HEK293 (cell line): ENCODE measurements at regions not wholly inside any gene's neighbourhood (a gene's known extent, or its start where the extent isn't known, plus 50 kb on each side); places are given as distances from the start of the nearest gene placed in this dataset.

ENCODE experiments used
- CTCF ChIA-PET: fragments of 350-600 bp; formaldehyde crosslinking; extraction: SDS; loops from one replicate; lab custom pipeline; 2021; ENCODE audit warnings: antibody characterized with exemption; lab: Yijun Ruan, JAX
- POLR2A ChIA-PET: fragments of 300-600 bp; formaldehyde crosslinking; extraction: SDS; loops from one replicate; lab custom pipeline; 2020; ENCODE audit warnings: antibody characterized with exemption, inconsistent platforms; lab: Yijun Ruan, JAX
- H3K27ac ChIP-seq: fragments of 200-500 bp; sonication (Bioruptor generic); 2 replicates; pipeline ENCODE4 v1.5.1; 2014; ENCODE audit warnings: low read depth, low read length, control low read depth, inconsistent platforms; ENCODE audit errors: extremely low read depth
- H3K36me3 ChIP-seq, 2 experiments: fragments of 200-500 bp in 1 of 2; sonication (Bioruptor generic) in 1 of 2; 1 replicate in 1 of 2; 2 replicates in 1 of 2; pipeline ENCODE4 v1.5.1; 2014 to 2017; ENCODE audit warnings: inconsistent platforms in 2 of 2, low read length in 2 of 2; ENCODE audit not compliant: control insufficient read depth in 2 of 2, insufficient read depth in 1 of 2
- H3K4me1 ChIP-seq: fragments of 200-500 bp; sonication (Bioruptor generic); 2 replicates; pipeline ENCODE4 v1.5.1; 2014; ENCODE audit warnings: mild to moderate bottlenecking, low read length, inconsistent platforms; ENCODE audit not compliant: control insufficient read depth, insufficient read depth
- H3K4me3 ChIP-seq: 2 replicates; pipeline ENCODE4 v1.5.1; 2011; ENCODE audit warnings: low read depth, mild to moderate bottlenecking, control low read depth, low read length, moderate library complexity
- H3K9me3 ChIP-seq: fragments of 200-500 bp; sonication (Bioruptor generic); 2 replicates; pipeline ENCODE4 v1.5.1; 2014; ENCODE audit warnings: low read depth, low read length, inconsistent platforms; ENCODE audit not compliant: control insufficient read depth, insufficient read depth
- BCL11B ChIP-seq: fragments of 450-650 bp; formaldehyde crosslinking; IDR thresholded peaks from 2 replicates; pipeline ENCODE4 v1.5.1; 2016; ENCODE audit warnings: low read depth, missing biosample characterization, missing genetic modification characterization
- FEZF1 ChIP-seq: fragments of 450-650 bp; formaldehyde crosslinking; IDR thresholded peaks from 2 replicates; pipeline ENCODE4 v1.5.1; 2016; ENCODE audit warnings: missing biosample characterization, missing genetic modification characterization
- HOXA7 ChIP-seq: sonication (generic); formaldehyde crosslinking; IDR thresholded peaks from 2 replicates; pipeline ENCODE4 v1.8.1; 2022; ENCODE audit warnings: missing genetic modification reagents, borderline replicate concordance
- MZF1 ChIP-seq: fragments of 450-650 bp; formaldehyde crosslinking; IDR thresholded peaks from 2 replicates; pipeline ENCODE4 v1.5.1; 2017; ENCODE audit warnings: missing biosample characterization, missing genetic modification characterization, borderline replicate concordance
- PRDM4 ChIP-seq: fragments of 450-650 bp; formaldehyde crosslinking; IDR thresholded peaks from 2 replicates; pipeline ENCODE4 v1.5.1; 2017; ENCODE audit warnings: missing biosample characterization, missing genetic modification characterization
- SETDB1 ChIP-seq: IDR thresholded peaks from one replicate; pipeline ENCODE4 v1.6.1; 2017; ENCODE audit warnings: mild to moderate bottlenecking, low read length, moderate library complexity, mixed read lengths; ENCODE audit not compliant: insufficient read length
- SP7 ChIP-seq: fragments of 450-650 bp; formaldehyde crosslinking; IDR thresholded peaks from 2 replicates; pipeline ENCODE4 v1.5.1; 2016; ENCODE audit warnings: missing biosample characterization, missing genetic modification characterization
- TRIM28 ChIP-seq: IDR thresholded peaks from 2 replicates; pipeline ENCODE4 v1.6.1; 2011; ENCODE audit warnings: low read length, control low read depth, borderline replicate concordance
- WT1 ChIP-seq: fragments of 450-650 bp; formaldehyde crosslinking; IDR thresholded peaks from 2 replicates; pipeline ENCODE4 v1.5.1; 2016; ENCODE audit warnings: missing biosample characterization, missing genetic modification characterization
- ZBTB21 ChIP-seq: fragments of 450-650 bp; formaldehyde crosslinking; IDR thresholded peaks from 2 replicates; pipeline ENCODE4 v1.5.1; 2017; ENCODE audit warnings: missing biosample characterization, missing genetic modification characterization
- ZBTB7A ChIP-seq: fragments of 450-650 bp; formaldehyde crosslinking; IDR thresholded peaks from 2 replicates; pipeline ENCODE4 v1.5.1; 2016; ENCODE audit warnings: low read depth, missing biosample characterization, missing genetic modification characterization
- ZNF302 ChIP-seq: fragments of 450-650 bp; formaldehyde crosslinking; IDR thresholded peaks from 2 replicates; pipeline ENCODE4 v1.5.1; 2016; ENCODE audit warnings: missing biosample characterization, missing genetic modification characterization, low read depth
- ZNF433 ChIP-seq: fragments of 450-650 bp; formaldehyde crosslinking; IDR thresholded peaks from 2 replicates; pipeline ENCODE4 v1.5.1; 2016; ENCODE audit warnings: missing biosample characterization, missing genetic modification characterization, low read depth
- ZNF48 ChIP-seq: fragments of 450-650 bp; formaldehyde crosslinking; IDR thresholded peaks from 2 replicates; pipeline ENCODE4 v1.5.1; 2016; ENCODE audit warnings: missing biosample characterization, missing genetic modification characterization
- ZNF513 ChIP-seq: fragments of 450-650 bp; IDR thresholded peaks from 2 replicates; pipeline ENCODE4 v1.5.1; 2018; ENCODE audit warnings: missing biosample characterization, missing genetic modification characterization
- ZNF529 ChIP-seq: fragments of 450-650 bp; formaldehyde crosslinking; IDR thresholded peaks from 2 replicates; pipeline ENCODE4 v1.5.1; 2017; ENCODE audit warnings: missing genetic modification characterization, missing biosample characterization; ENCODE audit not compliant: insufficient replicate concordance
- ZNF571 ChIP-seq: fragments of 450-650 bp; formaldehyde crosslinking; IDR thresholded peaks from 2 replicates; pipeline ENCODE4 v1.5.0; 2017; ENCODE audit warnings: missing biosample characterization, missing genetic modification characterization
- ZNF585B ChIP-seq: fragments of 450-650 bp; formaldehyde crosslinking; IDR thresholded peaks from 2 replicates; pipeline ENCODE4 v1.5.1; 2016; ENCODE audit warnings: missing biosample characterization, missing genetic modification characterization
- ZNF624 ChIP-seq: fragments of 450-650 bp; formaldehyde crosslinking; IDR thresholded peaks from 2 replicates; pipeline ENCODE4 v1.5.1; 2017; ENCODE audit warnings: missing biosample characterization, missing genetic modification characterization
- ZNF654 ChIP-seq: fragments of 450-650 bp; formaldehyde crosslinking; IDR thresholded peaks from 2 replicates; pipeline ENCODE4 v1.5.1; 2016; ENCODE audit warnings: low read depth, missing biosample characterization, missing genetic modification characterization
- ZSCAN23 ChIP-seq: fragments of 450-650 bp; formaldehyde crosslinking; IDR thresholded peaks from 2 replicates; pipeline ENCODE4 v1.5.1; 2016; ENCODE audit warnings: missing biosample characterization, missing genetic modification characterization
- ZSCAN30 ChIP-seq: fragments of 450-650 bp; IDR thresholded peaks from 2 replicates; pipeline ENCODE4 v1.5.1; 2018; ENCODE audit warnings: missing biosample characterization, mild to moderate bottlenecking, missing genetic modification characterization, moderate library complexity
- TF ChIP-seq, protein P1 (sequence below): fragments of 450-650 bp; formaldehyde crosslinking; IDR thresholded peaks from 2 replicates; pipeline ENCODE4 v1.5.1; 2016; ENCODE audit warnings: missing biosample characterization, missing genetic modification characterization
- TF ChIP-seq, protein P2 (sequence below): fragments of 450-650 bp; IDR thresholded peaks from 2 replicates; pipeline ENCODE4 v1.5.1; 2018; ENCODE audit warnings: missing biosample characterization, mild to moderate bottlenecking, missing genetic modification characterization
- TF ChIP-seq, protein P3 (sequence below): fragments of 450-650 bp; formaldehyde crosslinking; IDR thresholded peaks from 2 replicates; pipeline ENCODE4 v1.5.1; 2017; ENCODE audit warnings: missing biosample characterization, missing genetic modification characterization

- Histone ChIP-seq H3K4me3 (no peak overlapping the region), H3K9me3 (no peaks in the 10 kb centered on the region; the same call in 1 of the 2 replicates), H3K4me1 (no peaks in the 10 kb centered on the region), H3K27ac (no peak overlapping the region)
- POLR2A ChIA-PET, result no interaction called here
- TF ChIP-seq TRIM28 (peak; percentile 75; the same call in 1 of the 2 replicates), HOXA7 (CRISPR knock-in tag) (no peak), SETDB1 (peak; percentile 53), ZNF585B (tag by site-specific recombination) (peak; percentile 98)
- TF ChIP-seq, all 188 proteins: peak for 3
- CTCF ChIA-PET, result no interaction called here
- H3K36me3 ChIP-seq, result no peaks in the 10 kb centered on the region
These were observed 51.3 kb upstream of the CYP1B1 start for GRCh38 chr2:38127277-38127676.

DNA sequence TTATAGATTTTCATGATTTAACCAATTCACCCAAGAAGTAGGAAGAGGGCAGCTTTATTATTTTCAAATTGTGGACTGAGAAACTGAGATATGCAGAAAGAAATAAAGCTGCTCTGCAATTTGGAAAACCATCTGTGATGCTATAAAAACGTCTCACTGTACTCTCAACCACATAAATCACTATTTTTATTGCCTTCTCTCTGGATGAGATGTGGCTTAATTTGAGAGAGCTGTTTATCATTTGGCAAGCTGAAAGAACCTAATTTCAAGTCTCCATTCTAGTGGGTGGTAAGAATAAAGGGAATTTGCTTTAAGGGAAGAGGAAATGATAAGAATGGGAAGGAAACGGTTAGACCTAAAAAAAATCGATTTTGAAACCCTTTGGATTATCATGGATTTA lies 49.9 kb upstream of the CYP1B1 start:
- Histone ChIP-seq H3K27ac (no peak overlapping the region), H3K4me3 (no peak overlapping the region), H3K9me3 (no peaks in the 10 kb centered on the region; the same call in 1 of the 2 replicates), H3K36me3 (no peaks in the 10 kb centered on the region), H3K4me1 (no peaks in the 10 kb centered on the region)
- POLR2A ChIA-PET, result no interaction called here
- CTCF ChIA-PET, result interaction anchor here (0.6 kb wide), 1 partner anchor 28 kb away, joined by 3 read pairs; no protein-coding TSS in a partner anchor
- TF ChIP-seq ZSCAN30 (tag by site-specific recombination), result peak; percentile 42; the same call in 1 of the 2 replicates
- 0 out of 2 replicates have a peak, but pooled peaks have one; percentile 25 for TF ChIP-seq SP7
- TF ChIP-seq ZNF654 (tag by site-specific recombination), result no peak
- no peak for TF ChIP-seq ZNF571 (tag by site-specific recombination)
- TF ChIP-seq ZNF433 (tag by site-specific recombination), result no peak
- 0 out of 2 replicates have a peak, but pooled peaks have one; percentile 22 for TF ChIP-seq PRDM4
- TF ChIP-seq, protein P1, sequence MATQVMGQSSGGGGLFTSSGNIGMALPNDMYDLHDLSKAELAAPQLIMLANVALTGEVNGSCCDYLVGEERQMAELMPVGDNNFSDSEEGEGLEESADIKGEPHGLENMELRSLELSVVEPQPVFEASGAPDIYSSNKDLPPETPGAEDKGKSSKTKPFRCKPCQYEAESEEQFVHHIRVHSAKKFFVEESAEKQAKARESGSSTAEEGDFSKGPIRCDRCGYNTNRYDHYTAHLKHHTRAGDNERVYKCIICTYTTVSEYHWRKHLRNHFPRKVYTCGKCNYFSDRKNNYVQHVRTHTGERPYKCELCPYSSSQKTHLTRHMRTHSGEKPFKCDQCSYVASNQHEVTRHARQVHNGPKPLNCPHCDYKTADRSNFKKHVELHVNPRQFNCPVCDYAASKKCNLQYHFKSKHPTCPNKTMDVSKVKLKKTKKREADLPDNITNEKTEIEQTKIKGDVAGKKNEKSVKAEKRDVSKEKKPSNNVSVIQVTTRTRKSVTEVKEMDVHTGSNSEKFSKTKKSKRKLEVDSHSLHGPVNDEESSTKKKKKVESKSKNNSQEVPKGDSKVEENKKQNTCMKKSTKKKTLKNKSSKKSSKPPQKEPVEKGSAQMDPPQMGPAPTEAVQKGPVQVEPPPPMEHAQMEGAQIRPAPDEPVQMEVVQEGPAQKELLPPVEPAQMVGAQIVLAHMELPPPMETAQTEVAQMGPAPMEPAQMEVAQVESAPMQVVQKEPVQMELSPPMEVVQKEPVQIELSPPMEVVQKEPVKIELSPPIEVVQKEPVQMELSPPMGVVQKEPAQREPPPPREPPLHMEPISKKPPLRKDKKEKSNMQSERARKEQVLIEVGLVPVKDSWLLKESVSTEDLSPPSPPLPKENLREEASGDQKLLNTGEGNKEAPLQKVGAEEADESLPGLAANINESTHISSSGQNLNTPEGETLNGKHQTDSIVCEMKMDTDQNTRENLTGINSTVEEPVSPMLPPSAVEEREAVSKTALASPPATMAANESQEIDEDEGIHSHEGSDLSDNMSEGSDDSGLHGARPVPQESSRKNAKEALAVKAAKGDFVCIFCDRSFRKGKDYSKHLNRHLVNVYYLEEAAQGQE (tag by site-specific recombination), result no peak
- no peak for TF ChIP-seq MZF1 (tag by site-specific recombination)
- TF ChIP-seq FEZF1, result peak; percentile 58
- TF ChIP-seq ZNF624 (tag by site-specific recombination), result no peak
- no peak for TF ChIP-seq ZNF48 (tag by site-specific recombination)
- peak; percentile 38; the same call in 1 of the 2 replicates for TF ChIP-seq WT1
- TF ChIP-seq, protein P2, sequence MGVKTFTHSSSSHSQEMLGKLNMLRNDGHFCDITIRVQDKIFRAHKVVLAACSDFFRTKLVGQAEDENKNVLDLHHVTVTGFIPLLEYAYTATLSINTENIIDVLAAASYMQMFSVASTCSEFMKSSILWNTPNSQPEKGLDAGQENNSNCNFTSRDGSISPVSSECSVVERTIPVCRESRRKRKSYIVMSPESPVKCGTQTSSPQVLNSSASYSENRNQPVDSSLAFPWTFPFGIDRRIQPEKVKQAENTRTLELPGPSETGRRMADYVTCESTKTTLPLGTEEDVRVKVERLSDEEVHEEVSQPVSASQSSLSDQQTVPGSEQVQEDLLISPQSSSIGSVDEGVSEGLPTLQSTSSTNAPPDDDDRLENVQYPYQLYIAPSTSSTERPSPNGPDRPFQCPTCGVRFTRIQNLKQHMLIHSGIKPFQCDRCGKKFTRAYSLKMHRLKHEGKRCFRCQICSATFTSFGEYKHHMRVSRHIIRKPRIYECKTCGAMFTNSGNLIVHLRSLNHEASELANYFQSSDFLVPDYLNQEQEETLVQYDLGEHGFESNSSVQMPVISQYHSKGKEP, result peak; percentile 50; the same call in 1 of the 2 replicates
- TF ChIP-seq ZBTB21 (tag by site-specific recombination), result no peak
- TF ChIP-seq ZNF529 (tag by site-specific recombination), result no peak
- TF ChIP-seq ZNF513 (tag by site-specific recombination), result no peak
- TF ChIP-seq ZSCAN23 (tag by site-specific recombination), result no peak
- no peak for TF ChIP-seq ZNF302 (tag by site-specific recombination)
- TF ChIP-seq, protein P3, sequence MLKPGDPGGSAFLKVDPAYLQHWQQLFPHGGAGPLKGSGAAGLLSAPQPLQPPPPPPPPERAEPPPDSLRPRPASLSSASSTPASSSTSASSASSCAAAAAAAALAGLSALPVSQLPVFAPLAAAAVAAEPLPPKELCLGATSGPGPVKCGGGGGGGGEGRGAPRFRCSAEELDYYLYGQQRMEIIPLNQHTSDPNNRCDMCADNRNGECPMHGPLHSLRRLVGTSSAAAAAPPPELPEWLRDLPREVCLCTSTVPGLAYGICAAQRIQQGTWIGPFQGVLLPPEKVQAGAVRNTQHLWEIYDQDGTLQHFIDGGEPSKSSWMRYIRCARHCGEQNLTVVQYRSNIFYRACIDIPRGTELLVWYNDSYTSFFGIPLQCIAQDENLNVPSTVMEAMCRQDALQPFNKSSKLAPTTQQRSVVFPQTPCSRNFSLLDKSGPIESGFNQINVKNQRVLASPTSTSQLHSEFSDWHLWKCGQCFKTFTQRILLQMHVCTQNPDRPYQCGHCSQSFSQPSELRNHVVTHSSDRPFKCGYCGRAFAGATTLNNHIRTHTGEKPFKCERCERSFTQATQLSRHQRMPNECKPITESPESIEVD (tag by site-specific recombination), result peak; percentile 68; the same call in 1 of the 2 replicates
- TF ChIP-seq BCL11B (tag by site-specific recombination), result 0 out of 2 replicates have a peak, but pooled peaks have one; percentile 31
- TF ChIP-seq ZBTB7A (tag by site-specific recombination), result no peak
